Stimulated activated CD4-positive, alpha-beta T cell treated with anti-CD3 and anti-CD28 coated beads, Interleukin-4, amount 100 ng/mL, for 24 hours (primary cell): ENCODE measurements at regions not wholly inside any gene's neighbourhood (a gene's known extent, or its start where the extent isn't known, plus 50 kb on each side); places are given as distances from the start of the nearest gene placed in this dataset.
"Not testable (repeated sequence)": the region's sequence is repeated elsewhere in the genome, so short reads cannot be mapped to it uniquely, and the experiment has no call there.

Source experiments
- DNase-seq: peaks from one replicate; pipeline ENCODE4 v3.0.0-alpha.2; 2020

DNA sequence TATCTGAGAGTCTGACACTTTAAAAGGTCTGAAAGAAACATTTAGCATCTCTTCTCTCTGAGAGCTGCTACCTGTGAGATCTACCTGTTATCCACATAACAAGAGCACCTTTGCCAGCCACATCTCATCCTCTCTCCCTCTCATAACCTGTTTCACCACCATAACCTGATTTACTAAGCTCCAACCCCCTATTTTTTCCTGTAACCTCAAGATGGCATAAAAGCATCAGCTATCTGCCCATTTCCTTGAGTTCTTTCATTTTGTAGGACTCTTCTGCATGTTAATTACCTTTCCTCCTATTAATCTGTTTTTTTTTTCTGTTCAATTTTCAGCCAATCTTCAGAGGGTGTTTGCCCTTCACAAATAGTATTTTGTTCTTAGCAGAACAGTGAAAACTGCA lies 136.5 kb upstream of the KCNK1 start:
- DNase-seq = no peak

DNA sequence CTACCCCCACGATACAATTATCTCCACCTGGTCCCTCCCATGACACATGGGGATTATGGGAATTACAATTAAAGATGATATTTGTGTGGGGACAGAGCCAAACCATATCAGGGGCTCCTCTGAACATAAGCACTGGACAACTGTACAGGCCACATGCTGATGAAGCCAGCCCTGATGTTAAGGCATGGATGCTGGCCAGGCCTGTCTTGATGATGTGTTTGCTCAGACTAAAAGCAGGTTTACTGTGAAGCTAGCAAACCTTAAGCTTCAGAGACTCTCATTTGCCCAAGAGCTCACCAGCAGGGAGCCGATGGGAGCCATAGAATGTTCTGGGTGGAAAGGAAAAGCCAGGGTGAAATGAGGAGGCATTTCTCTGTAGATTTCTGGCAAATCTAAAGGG lies 135.3 kb upstream of the KCNK1 start:
- DNase-seq = no peak

DNA sequence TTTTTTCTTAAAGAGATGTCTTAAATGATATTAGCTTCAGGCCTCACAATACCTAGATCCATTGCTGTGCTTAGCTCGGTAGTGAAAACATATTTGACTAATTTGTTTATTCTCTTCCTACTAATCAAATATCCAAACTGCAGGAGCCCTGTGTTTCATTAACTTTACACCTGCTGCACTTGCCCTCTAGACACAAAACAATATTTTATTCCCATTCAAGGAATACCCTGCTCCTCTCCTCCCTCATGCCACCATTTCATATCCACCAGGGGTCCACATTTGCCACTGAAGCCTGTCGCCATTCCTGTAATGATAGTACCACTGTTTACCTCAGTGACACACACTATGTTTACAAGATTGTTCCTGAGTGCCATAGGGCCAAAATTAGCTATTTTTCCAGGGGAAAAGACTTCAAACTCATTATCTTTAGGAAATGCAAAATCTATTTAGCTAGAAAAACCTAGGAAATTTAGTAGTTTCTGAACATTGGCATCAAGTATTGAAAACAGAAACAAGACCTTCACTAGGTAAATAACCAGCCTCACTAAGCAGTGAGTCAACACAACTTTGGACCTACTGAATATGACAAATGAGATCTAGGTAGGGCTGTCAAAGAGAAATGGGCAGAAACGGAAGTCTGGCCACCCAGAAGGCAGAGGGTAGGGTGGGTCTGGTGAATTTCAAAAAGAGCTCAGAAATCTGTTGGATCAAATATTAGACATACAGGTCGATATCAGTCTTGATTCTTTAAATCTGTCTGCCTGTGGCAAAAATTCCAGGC lies 134.6 kb upstream of the KCNK1 start:
- DNase-seq = no peak

DNA sequence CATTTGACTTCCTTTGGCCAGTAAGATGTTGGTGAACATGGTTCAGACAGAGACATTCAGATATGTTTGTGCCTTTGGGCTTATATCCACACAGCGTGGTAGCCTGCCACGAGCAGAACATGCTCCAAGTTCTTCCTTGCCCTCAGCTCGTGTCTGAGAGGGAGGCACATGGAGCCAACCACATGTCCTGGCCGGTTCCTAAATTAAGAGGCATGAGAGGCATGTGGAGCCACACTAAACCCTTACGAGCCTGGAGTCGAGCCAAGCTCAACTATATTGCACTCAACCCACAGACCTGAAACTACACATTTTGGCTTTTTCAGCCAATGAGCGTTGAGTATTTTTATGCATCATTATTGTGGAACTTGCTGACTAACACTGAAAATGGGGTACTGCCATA lies 133.7 kb upstream of the KCNK1 start:
- peak; percentile 5 for DNase-seq

DNA sequence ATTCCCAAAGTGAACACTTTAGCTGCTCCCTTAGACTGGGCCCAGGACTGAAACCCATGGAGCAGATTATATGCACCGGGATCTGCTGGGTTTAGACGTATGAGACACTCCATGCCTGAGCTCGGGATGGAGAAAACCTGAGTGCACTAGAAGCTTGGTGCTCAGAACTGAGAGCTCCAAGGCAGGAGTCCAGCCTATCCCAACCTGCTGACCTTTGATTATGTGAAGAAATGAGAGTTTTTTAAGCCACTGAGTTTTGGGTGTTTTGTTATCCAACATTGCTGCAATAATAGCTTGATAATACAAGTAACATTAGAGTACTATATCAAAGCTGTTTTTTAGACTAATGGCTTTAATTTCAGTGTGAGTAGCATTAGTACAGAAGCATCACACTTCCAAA lies 131.5 kb upstream of the KCNK1 start:
- no peak for DNase-seq

DNA sequence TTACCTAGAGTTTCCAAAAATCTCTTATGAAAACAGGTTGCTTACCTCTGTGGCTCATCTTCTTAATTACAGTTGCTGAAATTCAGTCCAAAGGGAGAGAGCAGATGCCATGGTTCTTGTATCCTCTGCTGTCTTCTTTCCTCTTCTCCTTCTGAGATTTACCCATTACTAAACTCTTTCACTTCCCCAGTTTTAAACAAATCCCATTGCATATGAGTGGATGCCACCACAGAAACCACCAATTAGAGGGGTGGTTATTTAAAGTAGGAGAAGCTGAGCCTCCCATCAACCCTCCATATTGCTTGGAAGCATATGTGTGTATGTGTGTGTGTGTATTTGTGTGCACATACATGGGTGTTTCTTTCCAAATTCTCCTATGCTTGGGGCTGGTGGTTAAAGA lies 128.5 kb upstream of the KCNK1 start:
- no peak for DNase-seq

DNA sequence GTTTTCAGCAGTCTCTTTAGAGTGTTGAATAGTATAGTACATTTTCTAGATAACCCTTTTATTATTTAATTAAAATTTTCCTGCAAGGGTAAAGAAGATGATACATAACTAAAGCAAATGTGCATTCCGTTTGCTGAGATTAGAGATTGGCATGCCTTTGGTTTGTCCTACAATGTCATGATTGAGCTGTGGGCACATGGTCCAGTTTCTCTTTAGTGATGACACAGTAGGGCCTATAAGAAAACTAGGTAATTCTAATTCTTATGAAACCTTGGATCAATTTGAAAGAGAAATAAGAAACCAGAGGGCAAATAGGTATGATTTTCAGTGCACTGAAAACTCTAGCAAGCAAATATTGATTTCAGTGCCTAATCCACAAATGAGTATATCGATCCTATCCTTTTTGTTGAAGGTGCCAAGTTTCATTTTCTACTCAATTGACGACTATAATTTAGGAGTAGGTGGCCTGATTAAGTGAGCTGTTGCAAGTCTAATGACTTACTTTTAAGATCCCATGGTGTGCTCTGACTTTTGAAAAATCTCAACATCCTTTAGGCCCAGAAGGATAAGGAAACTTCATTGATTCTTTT lies 128.0 kb upstream of the KCNK1 start:
- no peak for DNase-seq

DNA sequence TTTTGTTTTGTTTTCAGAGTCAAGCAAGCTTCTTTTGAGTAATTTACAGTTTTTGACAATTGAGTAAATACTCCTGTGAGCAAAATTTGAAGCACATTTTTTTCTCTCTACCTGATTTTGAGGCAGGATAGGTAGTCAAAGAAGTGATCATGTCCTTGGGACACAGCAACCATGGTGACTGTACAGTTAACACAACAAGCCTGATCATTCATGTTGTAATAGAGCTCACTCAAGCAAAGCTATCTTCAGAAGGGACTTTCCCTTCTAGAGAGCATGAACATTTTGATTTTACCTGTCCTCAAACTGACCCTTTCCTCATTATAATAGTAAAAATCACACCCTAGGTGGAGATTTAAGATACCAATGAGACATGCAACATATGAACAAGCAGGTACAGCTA lies 126.5 kb upstream of the KCNK1 start:
- DNase-seq = no peak

DNA sequence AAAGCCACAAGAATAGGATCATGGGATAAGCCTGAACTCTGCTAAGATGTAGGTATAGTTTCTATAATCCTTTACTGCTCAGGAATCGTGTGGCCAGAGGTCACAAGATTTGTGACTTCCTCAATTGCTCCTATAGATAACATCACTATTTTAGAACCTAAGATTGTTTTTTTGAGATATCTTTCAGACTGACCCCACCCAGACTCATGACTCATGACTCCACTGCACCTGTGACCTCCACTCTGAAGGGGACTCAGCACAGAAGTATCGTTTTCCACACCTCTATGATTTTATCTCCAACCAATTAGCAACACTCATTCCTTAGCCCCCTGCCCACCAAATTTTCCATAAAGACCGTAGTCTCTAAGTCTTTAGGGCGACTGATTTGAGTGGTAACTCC lies 124.5 kb upstream of the KCNK1 start:
- no peak for DNase-seq

DNA sequence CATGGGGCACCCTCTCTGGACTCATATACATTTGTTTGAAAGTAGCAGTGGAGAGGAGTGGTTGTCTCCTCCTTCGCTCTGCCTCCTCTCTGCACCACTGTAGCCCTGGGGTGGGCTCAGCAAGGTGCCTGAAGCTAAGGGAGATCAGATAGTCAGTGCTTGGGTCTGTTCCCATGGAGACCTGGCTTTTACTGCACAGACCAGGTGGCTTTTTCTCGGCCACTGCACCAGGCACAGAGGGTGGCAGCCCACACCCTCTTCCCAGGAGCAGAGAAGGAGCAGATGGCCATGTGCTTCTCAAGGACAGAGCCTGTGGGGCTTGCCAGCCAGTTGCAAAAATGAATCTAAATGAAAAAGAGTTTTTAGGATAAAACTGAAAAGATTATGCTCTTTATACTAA lies 123.4 kb upstream of the KCNK1 start:
- no peak for DNase-seq

DNA sequence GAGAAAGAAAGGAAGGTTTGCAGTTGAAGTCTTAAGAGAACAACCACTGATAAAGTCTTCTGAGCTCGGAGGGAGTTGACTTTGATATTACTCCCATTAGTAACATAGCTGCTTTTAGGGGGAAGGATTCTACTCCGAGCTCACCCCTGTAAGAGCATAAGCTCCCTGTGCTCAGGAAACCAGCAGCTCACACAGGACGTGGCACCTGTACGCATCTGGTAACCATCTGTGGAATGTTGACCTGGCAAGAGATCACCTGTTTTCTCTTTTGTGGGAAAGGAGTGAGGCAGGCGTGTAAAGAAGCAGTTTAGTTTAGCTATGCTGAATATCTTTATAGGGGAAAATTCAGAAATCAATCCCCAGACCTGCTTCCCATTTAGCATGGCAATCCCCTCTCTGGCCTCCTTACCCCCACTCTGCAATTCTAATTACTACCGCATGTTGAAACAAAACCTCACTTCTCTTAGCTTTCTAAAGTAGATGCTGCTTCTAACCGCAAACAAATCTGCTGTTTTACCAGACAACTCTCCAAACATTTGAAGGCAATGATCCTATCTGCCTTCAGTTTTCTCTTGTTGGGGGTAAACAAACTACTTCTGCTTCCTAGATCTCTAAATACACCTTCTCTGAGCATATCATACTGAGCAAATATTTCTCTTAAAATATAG lies 121.8 kb upstream of the KCNK1 start:
- no peak for DNase-seq

DNA sequence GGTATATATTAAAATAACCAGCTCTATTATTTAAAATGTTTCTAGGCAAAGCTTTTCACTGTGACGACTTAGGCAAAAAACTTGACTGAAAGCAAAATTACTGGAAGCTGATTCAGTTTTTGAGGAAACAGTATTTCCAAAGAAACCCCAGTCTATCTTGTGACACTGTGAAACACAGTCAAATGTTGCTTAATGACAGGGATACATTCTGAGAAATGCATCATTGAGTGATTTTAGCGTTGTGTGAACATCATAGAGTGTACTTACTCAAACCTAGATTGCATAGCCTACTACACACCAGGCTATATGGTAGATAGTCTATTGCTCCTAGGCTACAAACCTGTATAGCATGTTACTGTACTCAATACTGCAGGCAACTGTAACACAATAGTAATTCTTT lies 116.9 kb upstream of the KCNK1 start:
- no peak for DNase-seq

DNA sequence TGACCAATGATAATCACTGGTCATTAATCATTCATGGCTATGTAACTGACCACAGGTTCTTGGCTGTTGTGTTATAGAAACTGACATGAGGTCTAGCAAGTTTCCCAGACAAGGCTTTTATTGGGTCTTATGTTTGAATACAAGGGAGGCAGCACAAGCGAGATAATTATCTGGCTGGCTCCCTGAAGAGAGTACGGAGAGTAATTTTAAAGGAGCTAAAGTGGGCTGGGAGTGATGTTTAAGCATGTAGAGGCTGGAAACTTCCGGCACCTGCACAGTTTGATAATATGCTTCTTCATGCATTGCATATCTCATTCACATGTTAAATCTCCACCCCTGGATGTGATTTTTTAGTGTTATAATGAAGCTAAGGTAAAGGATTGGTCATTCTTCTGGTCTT lies 116.2 kb upstream of the KCNK1 start:
- DNase-seq = no peak

DNA sequence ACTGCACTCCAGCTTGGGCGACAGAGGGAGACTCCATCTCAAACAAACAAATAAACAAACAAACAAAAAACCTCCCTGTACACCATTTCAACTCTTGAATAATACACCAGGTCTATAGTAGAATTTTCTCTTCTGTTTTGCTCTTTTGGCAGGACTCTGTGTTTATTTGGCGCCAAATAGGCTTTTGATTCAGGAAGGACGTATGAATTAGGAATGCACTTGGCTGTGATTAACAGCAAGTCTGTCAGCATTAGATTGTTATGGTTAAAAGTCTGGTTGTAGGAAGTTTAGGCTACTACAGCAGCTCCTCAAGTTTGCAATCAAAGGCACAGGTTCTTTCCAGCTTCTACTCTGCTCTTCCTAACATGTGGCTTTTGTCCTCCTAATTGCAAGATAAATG lies 113.8 kb upstream of the KCNK1 start:
- DNase-seq = no peak

DNA sequence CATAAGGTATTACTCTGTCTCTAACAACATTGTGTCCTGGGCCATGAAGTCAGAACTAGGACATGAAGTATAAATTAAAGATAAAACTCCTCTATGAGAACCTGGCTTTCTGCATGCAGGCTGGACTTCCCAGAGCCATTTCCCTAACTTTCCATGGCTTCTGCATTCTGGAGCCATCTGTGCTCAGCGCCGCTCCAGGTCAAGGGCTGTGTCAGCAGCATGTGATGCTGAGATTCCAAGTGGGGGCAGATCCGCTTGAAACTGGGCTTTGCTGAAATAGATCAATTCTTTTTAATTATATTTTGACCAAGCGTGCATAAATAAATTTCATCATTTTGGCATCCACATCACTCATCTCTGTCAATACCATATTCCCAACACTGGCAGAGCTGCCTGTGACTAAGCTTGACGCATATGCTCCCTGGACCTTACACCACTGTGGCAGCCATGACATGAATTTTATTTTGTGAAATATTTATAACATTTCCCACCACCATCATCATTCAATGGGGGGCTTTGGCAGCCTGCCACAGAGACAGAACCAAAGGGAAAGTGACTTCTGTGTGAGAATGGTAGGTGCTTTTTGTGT lies 110.4 kb upstream of the KCNK1 start:
- DNase-seq = no peak

DNA sequence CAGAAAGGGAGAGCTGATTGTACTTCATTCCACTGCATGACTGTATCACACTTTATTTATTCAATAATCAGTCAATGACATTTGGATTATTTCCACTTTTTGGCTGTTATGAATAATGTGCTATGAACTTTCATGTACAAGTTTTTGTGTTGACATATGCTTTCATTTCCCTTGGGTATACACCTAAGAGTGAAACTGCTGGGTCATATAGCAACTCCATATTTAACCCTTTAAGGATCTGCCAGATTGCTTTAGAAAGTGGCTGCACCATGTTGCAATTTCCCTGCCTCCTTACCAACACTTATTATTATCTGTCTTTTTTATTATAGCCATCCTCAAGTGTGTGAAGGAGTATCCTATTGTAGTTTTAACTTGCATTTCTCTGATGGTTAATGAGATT lies 108.8 kb upstream of the KCNK1 start:
- DNase-seq = no peak

DNA sequence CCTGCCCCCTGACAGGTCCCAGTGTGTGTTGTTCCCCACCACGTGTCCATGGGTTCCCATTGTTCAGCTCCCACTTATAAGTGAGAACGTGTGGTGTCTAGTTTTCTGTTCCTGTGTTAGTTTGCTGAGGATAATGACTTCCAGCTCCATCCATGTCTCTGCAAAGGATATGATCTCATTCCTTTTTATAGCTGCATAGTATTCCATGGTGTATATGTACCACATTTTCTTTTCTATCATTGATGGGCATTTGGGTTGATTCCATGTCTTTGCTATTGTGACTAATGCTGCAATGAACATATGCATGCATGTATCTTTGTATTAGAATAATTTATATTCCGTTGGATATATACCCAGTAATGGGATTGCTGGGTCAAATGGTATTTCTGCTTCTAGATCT lies 108.0 kb upstream of the KCNK1 start:
- DNase-seq = not testable (repeated sequence)

DNA sequence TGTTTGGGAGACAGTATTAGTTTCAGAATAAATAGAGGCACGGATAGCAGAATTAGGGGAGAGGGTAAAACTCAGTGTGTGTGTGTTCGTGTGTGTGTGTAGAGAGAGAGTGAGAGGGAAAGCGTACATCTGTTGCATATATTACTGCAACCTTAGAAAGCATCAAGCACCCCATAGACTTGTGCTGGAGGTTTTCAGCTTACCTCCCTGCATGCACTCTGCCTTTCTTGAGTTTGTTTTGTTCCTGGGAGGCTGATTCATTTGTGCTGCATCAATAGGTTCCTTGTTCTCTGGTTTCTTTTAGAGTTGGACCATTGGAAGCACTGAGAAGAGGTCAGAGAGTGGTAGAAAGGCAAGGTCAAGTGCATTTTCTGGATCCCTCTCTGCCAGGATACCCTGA lies 104.4 kb upstream of the KCNK1 start:
- no peak for DNase-seq

DNA sequence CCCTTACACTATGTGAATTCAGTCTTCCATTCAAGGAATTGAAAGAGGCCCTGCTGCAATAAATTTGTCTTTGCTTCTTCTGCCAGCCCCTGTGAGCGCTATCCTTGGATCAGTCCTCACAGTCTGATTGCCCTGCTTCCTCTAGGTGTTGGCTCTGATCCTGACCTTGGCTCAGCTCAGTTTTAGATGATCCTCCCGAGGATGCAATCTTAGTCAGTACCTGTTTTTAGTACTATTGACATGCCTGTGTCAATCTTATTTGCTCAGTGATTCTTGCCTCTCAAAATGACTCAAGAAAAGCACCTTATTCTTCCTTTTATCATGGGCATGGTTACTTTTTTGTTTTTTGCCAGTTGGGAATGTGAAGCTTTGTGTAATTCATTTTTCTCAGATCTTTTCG lies 101.4 kb upstream of the KCNK1 start:
- DNase-seq = no peak

DNA sequence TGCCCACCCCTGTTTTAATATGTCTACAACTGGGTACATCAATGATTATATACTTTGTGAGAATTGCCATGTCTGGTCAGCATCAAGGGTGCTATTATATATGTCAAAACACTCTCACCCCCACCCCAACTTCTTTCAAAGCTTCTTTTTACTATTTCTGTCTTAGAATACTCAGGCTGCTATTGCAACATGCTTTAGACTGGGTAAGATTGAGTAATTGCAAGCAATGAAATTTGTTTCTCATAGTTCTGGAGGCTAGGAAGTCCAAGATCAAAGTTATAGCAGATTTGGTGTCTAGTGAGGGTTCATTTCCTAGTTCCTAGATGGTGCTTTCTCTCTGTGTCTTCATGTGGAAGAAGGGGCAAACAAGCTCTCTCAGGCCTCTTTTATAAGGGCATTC lies 100.5 kb upstream of the KCNK1 start:
- DNase-seq = no peak

DNA sequence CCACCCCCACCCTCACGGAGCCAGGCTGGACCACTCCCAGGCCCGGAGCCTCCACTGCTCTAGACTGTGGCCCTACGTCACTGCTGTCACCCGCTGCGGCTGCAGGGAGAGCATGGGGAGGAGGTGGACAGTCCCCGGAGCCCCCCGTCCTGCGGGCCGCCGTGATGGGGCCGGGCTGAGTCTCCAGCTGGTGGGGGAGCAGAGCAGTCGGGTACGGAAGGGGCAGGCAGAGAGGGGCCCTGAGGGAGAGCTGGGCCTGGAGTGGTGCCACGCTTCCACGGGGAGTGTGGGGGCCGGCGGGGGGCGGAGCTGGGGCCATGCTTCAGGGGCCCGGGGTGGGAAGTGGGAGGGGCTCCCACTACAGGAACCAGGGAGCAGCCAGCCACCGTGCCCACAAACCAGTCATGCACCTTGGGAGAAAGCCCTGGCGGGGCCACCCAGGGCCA lies 98.9 kb upstream of the KCNK1 start:
- DNase-seq = no peak

DNA sequence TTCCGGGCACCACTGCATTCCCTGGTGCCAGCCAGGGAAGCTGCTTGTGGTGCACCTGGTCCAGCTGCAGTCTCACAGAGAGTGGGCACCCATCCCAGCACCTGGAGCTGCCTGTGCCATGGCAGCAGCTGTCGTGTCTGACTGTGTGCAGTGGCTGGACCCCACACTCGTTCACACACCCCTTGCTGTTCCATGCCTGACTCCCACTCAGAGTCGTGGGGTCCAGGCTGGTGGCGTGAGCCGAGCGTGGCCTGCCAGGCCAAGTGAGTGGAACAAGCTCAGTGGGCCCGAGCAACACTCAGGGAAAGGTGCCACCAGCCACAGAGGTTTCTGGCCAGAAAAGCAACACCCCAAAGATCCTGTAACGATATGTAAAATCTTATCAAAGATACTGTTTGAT lies 97.2 kb upstream of the KCNK1 start:
- DNase-seq = no peak

DNA sequence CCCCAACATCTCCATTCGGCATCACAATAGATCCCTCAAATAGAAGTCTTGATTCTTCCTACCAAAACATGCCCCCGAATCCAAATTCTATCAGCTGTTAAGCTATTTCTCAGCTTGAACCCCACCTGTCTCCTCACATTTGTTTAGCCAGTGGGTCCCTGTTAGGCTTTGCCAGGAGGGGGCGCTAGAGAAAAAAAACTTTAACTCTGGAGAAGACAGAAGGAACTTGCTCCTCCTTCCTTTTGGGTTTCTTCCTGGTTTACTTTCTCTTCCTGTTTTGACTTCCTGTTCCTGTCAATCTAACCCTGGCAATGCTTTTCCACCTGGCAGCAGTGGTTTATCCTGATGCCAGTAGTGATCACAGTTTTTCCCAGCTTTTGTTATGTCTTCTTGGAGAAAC lies 95.6 kb upstream of the KCNK1 start:
- DNase-seq = peak; percentile 17
